ENCODE measurements at regions not wholly inside any gene's neighbourhood (a gene's known extent, or its start where the extent isn't known, plus 50 kb on each side); places are given as distances from the start of the nearest gene placed in this dataset.

- TF ChIP-seq ZNF462 (CRISPR knock-in tag; IDR thresholded peaks at IDR 0.05) = no peak
- no peak for TF ChIP-seq STAT1 (IDR thresholded peaks at IDR 0.05; ENCODE audit: unreplicated experiment)
- no peak for TF ChIP-seq REST (IDR thresholded peaks at IDR 0.05; ENCODE audit: unreplicated experiment)
- TF ChIP-seq CTCF (conservative IDR thresholded peaks at IDR 0.05; ENCODE audit: low read depth in 2 of 2) = no peak
- no peak for TF ChIP-seq EZH2 (IDR thresholded peaks at IDR 0.05; ENCODE audit: low read depth, unreplicated experiment)
- no peak for TF ChIP-seq JUNB (IDR thresholded peaks at IDR 0.05; ENCODE audit: unreplicated experiment)
- TF ChIP-seq CREB1 (CRISPR knock-in tag; IDR thresholded peaks at IDR 0.05; ENCODE audit: low read depth) = no peak
These were observed 135.8 kb downstream of the RAMP3 start (continued) for GRCh38 chr7:45293295-45293942.

All from GM23338 (cell line).